ENCODE measurements at regions not wholly inside any gene's neighbourhood (a gene's known extent, or its start where the extent isn't known, plus 50 kb on each side); places are given as distances from the start of the nearest gene placed in this dataset.
A peak's percentile ranks its signal among the peaks of the same experiment; 100 is the strongest.

DNA sequence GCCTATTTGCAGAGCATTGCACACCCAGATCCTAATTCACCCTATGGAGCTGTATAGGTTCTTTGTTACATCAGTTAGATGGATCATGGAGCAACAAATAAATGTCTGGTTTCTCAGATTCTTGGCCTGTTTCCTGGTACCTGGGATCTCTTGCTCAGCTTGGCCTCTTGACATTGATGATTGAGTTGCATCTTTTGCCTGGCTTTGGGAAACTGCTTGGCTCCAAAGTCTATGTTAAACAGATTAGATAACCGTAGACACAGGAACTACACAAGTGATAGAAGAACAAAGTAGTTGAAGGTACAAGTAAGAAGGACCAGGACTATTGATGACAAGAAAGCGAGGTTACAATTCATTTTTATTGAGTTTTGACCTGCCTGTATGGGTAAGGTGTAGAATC, 77.3 kb downstream of the TMEM100 start:
- Histone ChIP-seq H3K27me3 (replicated peaks in 1 of 7) (peaks cover 0 to 5% (median 0%) of the 10 kb centered on the region in 7 donors), H3K4me3 (no peak overlapping the region), H3K36me3 (no peaks in the 10 kb centered on the region), H3K4me1 (peaks cover 0 to 10% (median 0%) of the 10 kb centered on the region in 6 donors), H3K9me3 (no peaks in the 10 kb centered on the region), H3K27ac (no peak overlapping the region)
- 88 to 93% (median 90%) methylated on average over 2 of the region's 2 CpGs for WGBS, 5 donors
- intact Hi-C loops (cut with DNase I; ENCODE audit: low total_unique reads): loop anchor here (10.0 kb wide), 1 partner anchor 121 kb away; no protein-coding TSS in a partner anchor
- TF ChIP-seq, protein P1, sequence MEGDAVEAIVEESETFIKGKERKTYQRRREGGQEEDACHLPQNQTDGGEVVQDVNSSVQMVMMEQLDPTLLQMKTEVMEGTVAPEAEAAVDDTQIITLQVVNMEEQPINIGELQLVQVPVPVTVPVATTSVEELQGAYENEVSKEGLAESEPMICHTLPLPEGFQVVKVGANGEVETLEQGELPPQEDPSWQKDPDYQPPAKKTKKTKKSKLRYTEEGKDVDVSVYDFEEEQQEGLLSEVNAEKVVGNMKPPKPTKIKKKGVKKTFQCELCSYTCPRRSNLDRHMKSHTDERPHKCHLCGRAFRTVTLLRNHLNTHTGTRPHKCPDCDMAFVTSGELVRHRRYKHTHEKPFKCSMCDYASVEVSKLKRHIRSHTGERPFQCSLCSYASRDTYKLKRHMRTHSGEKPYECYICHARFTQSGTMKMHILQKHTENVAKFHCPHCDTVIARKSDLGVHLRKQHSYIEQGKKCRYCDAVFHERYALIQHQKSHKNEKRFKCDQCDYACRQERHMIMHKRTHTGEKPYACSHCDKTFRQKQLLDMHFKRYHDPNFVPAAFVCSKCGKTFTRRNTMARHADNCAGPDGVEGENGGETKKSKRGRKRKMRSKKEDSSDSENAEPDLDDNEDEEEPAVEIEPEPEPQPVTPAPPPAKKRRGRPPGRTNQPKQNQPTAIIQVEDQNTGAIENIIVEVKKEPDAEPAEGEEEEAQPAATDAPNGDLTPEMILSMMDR (IDR thresholded peaks at IDR 0.05 in 8 of 11, conservative IDR thresholded peaks at IDR 0.05 in 3 of 11): no peak
- no peak for TF ChIP-seq POLR2AphosphoS5 (IDR thresholded peaks at IDR 0.05)
- no peak for TF ChIP-seq POLR2A (IDR thresholded peaks at IDR 0.05)
- no peak for DNase-seq

DNA sequence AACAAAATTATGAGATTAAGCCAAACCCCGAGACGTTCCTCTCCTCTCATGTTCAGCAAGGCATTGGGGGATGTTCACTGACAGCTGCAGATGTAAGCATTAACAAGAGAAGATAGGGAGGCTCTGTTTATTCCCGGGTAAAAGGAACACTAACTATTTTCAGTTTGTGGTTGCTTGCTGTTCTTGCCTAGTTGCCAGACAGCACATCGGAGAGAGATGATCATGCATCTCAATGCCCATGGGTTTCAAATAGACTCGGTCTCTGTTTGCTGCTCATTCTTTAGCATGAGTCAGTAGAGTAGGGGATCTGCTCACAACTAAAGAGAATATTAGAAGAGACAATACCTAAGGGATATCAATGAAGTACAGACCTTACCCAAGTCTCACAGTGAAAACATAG, 78.3 kb downstream of the TMEM100 start:
- no peaks in the 10 kb centered on the region for H3K36me3 ChIP-seq
- no peak overlapping the region for H3K27ac ChIP-seq
- peaks cover 0 to 15% (median 0%) of the 10 kb centered on the region in 6 donors for H3K4me1 ChIP-seq
- TF ChIP-seq POLR2AphosphoS5 (IDR thresholded peaks at IDR 0.05) (no peak), POLR2A (IDR thresholded peaks at IDR 0.05) (no peak)
- TF ChIP-seq, protein P1 (IDR thresholded peaks at IDR 0.05 in 8 of 11, conservative IDR thresholded peaks at IDR 0.05 in 3 of 11): no peak
- H3K4me3 ChIP-seq: no peak overlapping the region
- 80 to 91% (median 87%) methylated on average over 5 of the region's 5 CpGs for WGBS, 5 donors
- DNase-seq: no peak
- peaks cover 0 to 5% (median 0%) of the 10 kb centered on the region in 7 donors for H3K27me3 ChIP-seq (replicated peaks in 1 of 7)
- no peaks in the 10 kb centered on the region for H3K9me3 ChIP-seq
- intact Hi-C loops (cut with DNase I; ENCODE audit: low total_unique reads): loop anchor here (10.0 kb wide), 1 partner anchor 120 kb away; no protein-coding TSS in a partner anchor

DNA sequence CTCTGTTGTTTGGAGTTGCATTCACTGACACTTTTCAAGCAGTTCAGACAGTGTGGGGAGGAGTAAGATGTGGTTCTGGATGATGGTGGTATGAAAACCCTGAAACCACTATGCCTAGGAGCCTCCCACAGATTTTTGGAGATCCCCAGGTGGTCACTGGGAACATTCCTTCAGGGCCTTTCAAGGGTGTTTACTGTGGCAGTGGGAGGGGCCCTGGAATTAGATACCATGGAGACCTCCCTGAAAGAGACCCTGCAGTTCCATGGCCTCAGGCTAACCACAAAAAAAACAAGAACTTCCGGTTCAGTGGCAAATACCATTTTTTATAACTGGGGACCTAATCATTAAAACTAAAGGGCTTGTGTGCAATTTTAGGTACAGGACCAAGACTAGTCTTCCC, 79.9 kb downstream of the TMEM100 start:
- H3K27ac ChIP-seq: no peak overlapping the region
- intact Hi-C loops (cut with DNase I; ENCODE audit: low total_unique reads): loop anchor here (10.0 kb wide), 1 partner anchor 118 kb away; no protein-coding TSS in a partner anchor
- peaks cover 0 to 5% (median 0%) of the 10 kb centered on the region in 7 donors for H3K27me3 ChIP-seq (replicated peaks in 1 of 7)
- no peaks in the 10 kb centered on the region for H3K36me3 ChIP-seq
- DNase-seq: no peak
- peaks cover 0 to 15% (median 0%) of the 10 kb centered on the region in 6 donors for H3K4me1 ChIP-seq
- 20 to 54% (median 40%) methylated on average over 1 of the region's 1 CpG for WGBS, 5 donors
- no peaks in the 10 kb centered on the region for H3K9me3 ChIP-seq
- TF ChIP-seq POLR2A (IDR thresholded peaks at IDR 0.05): no peak
- TF ChIP-seq POLR2AphosphoS5 (IDR thresholded peaks at IDR 0.05): no peak
- TF ChIP-seq, protein P1 (IDR thresholded peaks at IDR 0.05 in 8 of 11, conservative IDR thresholded peaks at IDR 0.05 in 3 of 11): no peak
- no peak overlapping the region for H3K4me3 ChIP-seq

DNA sequence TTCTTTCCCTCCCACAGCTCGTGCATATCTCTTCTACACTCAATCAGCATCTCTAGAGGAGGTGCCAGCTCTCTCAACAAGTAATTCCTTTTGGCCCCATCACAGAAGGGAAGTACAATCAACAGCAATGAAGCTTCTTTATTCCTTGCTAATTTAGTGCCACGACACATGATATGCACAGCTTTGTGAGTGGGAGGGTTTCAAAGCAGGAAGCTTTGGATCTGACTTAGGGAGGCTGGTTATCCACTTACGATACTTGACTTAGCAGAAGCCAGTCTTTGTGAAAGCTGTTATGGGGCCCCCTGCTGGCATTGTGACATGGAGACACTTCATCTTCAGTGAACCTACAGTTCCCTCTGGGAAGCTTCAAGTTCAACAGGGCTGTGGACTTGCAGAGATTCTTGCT, 81.0 kb downstream of the TMEM100 start:
- peak; percentile 77 for DNase-seq
- Histone ChIP-seq H3K4me1 (peaks cover 0 to 15% (median 0%) of the 10 kb centered on the region in 6 donors), H3K36me3 (no peaks in the 10 kb centered on the region), H3K27ac (no peak overlapping the region), H3K9me3 (no peaks in the 10 kb centered on the region), H3K27me3 (replicated peaks in 1 of 7) (peaks cover 0 to 5% (median 0%) of the 10 kb centered on the region in 7 donors), H3K4me3 (no peak overlapping the region)
- WGBS, 5 donors: 27 to 58% (median 48%) methylated on average over 3 of the region's 3 CpGs
- TF ChIP-seq POLR2A (IDR thresholded peaks at IDR 0.05) (no peak), POLR2AphosphoS5 (IDR thresholded peaks at IDR 0.05) (no peak)
- TF ChIP-seq, protein P1 (IDR thresholded peaks at IDR 0.05 in 8 of 11, conservative IDR thresholded peaks at IDR 0.05 in 3 of 11): peak in 9 of 11 experiments; percentile 23 to 69 (median 50)
- intact Hi-C loops (cut with DNase I; ENCODE audit: low total_unique reads): loop anchor here (10.0 kb wide), 1 partner anchor 117 kb away; no protein-coding TSS in a partner anchor

Data from spleen (tissue), 11 donors.